Endothelial cell of umbilical vein (primary cell): ENCODE measurements at regions not wholly inside any gene's neighbourhood (a gene's known extent, or its start where the extent isn't known, plus 50 kb on each side); places are given as distances from the start of the nearest gene placed in this dataset.
"Not testable (repeated sequence)": the region's sequence is repeated elsewhere in the genome, so short reads cannot be mapped to it uniquely, and the experiment has no call there.

ENCODE experiments used
- BruUV-seq: library from RNA; stranded (reverse); fragments of 400-500 nt; replicated peaks from 2 replicates; lab custom pipeline; 2021; lab: Mats Ljungman, UMichigan
- CTCF ChIA-PET: fragments of 300-600, 350-600 bp; sonication (Branson Sonifier 250); formaldehyde crosslinking; loops from one replicate; lab custom pipeline; 2021; ENCODE audit warnings: antibody characterized with exemption, inconsistent platforms; lab: Charles Lee
- POLR2A ChIA-PET: fragments of 300-600, 350-600 bp; sonication (Branson Sonifier 250); formaldehyde crosslinking; loops from one replicate; lab custom pipeline; 2021; ENCODE audit warnings: antibody characterized with exemption, inconsistent platforms; lab: Charles Lee
- DNase-seq: peaks from one replicate; pipeline ENCODE4 v3.0.0-alpha.2; 2011; ENCODE audit warnings: low read depth, low spot score
- FAIRE-seq: peaks from 2 replicates; lab custom pipeline; 2011; peaks lifted over from hg19 to GRCh38; lab: Jason Lieb, UNC
- H2AFZ ChIP-seq: 2 replicates; pipeline ENCODE4 v1.6.0; 2012; ENCODE audit warnings: low read depth, low read length, control low read depth, inconsistent platforms
- H3K27ac ChIP-seq: 2 replicates; pipeline ENCODE4 v1.5.1; 2011; ENCODE audit warnings: low read depth, mild to moderate bottlenecking, control low read depth, low read length, moderate library complexity; ENCODE audit not compliant: insufficient read depth
- H3K27me3 ChIP-seq, 2 experiments: 2 replicates each; pipeline versions ENCODE4 v1.6.0 to v1.6.1; 2011; ENCODE audit warnings: low read length in 2 of 2, mixed read lengths in 1 of 2; ENCODE audit not compliant: control insufficient read depth in 2 of 2, insufficient read depth in 2 of 2
- H3K36me3 ChIP-seq, 2 experiments: 2 replicates in 1 of 2; 3 replicates in 1 of 2; pipeline ENCODE4 v1.5.1; 2011; ENCODE audit warnings: low read length in 2 of 2, mild to moderate bottlenecking in 1 of 2, moderate library complexity in 1 of 2; ENCODE audit not compliant: control insufficient read depth in 2 of 2, insufficient read depth in 2 of 2; ENCODE audit errors: extremely low read depth in 1 of 2
- H3K4me1 ChIP-seq: 3 replicates; pipeline ENCODE4 v1.5.1; 2011; ENCODE audit warnings: mild to moderate bottlenecking, low read length; ENCODE audit not compliant: control insufficient read depth, insufficient read depth; ENCODE audit errors: extremely low read depth
- H3K4me2 ChIP-seq: 2 replicates; pipeline ENCODE4 v1.6.1; 2011; ENCODE audit warnings: low read length, control low read depth, mixed read lengths; ENCODE audit not compliant: insufficient read depth
- H3K4me3 ChIP-seq, 3 experiments: fragments of 200-600 bp in 1 of 3; sonication (generic), shearing (Covaris generic) in 1 of 3; replicated peaks in 1 of 3; 2 replicates each; pipeline ENCODE4 v1.5.1; 2011 to 2016; ENCODE audit warnings: control low read depth in 3 of 3, low read length in 3 of 3, mild to moderate bottlenecking in 2 of 3, inconsistent platforms in 1 of 3, low read depth in 1 of 3, moderate library complexity in 1 of 3; ENCODE audit not compliant: insufficient read depth in 1 of 3
- H3K79me2 ChIP-seq: 2 replicates; pipeline ENCODE4 v1.6.0; 2012; ENCODE audit warnings: low read length, inconsistent platforms; ENCODE audit not compliant: control insufficient read depth, insufficient read depth
- H3K9ac ChIP-seq: replicated peaks from 2 replicates; pipeline ENCODE3; 2011; ENCODE audit warnings: low read length, control low read depth; ENCODE audit not compliant: insufficient read depth; ENCODE audit errors: extremely low read depth
- H3K9me1 ChIP-seq: replicated peaks from 3 replicates; pipeline ENCODE4 v1.6.0; 2011; ENCODE audit warnings: mild to moderate bottlenecking, low read length; ENCODE audit not compliant: control insufficient read depth, insufficient read depth; ENCODE audit errors: extremely low read depth
- H3K9me3 ChIP-seq: replicated peaks from 2 replicates; pipeline ENCODE4 v1.5.1; 2012; ENCODE audit warnings: low read length, inconsistent platforms; ENCODE audit not compliant: control insufficient read depth, insufficient read depth
- H4K20me1 ChIP-seq: replicated peaks from 2 replicates; pipeline ENCODE3; 2011; ENCODE audit warnings: mild to moderate bottlenecking, low read length; ENCODE audit not compliant: control insufficient read depth, insufficient read depth; ENCODE audit errors: extremely low read depth
- EZH2 ChIP-seq: IDR thresholded peaks from 2 replicates; pipeline ENCODE4 v1.6.1; 2012; ENCODE audit warnings: borderline replicate concordance, low read depth, mild to moderate bottlenecking, moderate library complexity, low read length, inconsistent platforms; ENCODE audit not compliant: severe bottlenecking
- MYC ChIP-seq: IDR thresholded peaks from one replicate; pipeline ENCODE4 v1.6.1; 2011; ENCODE audit warnings: mild to moderate bottlenecking, low read depth, low read length
- POLR2A ChIP-seq: IDR thresholded peaks from 2 replicates; pipeline ENCODE4 v1.6.1; 2012; ENCODE audit warnings: low read depth, mild to moderate bottlenecking, control low read depth, low read length
- dilution Hi-C: fragments of 300-500 bp; cut with MboI; formaldehyde crosslinking; loops from one replicate; pipeline ENCODE4 v1.15.0; 2019; ENCODE audit warnings: low sequenced_read_pairs; ENCODE audit not compliant: extremely low pct_ligation_motif_present
- intact Hi-C: fragments of 100-400 bp; cut with micrococcal nuclease; formaldehyde crosslinking; loops from one replicate; pipeline ENCODE4 v1.10.0; 2022

GRCh38 chr1:57532299-57532698, 108.4 kb upstream of the DAB1 start:
- no peaks in the 10 kb centered on the region for H3K9me1 ChIP-seq
- H2AFZ ChIP-seq, result no peak overlapping the region
- FAIRE-seq (no peak), DNase-seq (no peak)
- H3K36me3 ChIP-seq, result no peaks in the 10 kb centered on the region
- no peak overlapping the region for H3K27ac ChIP-seq
- H4K20me1 ChIP-seq, result no peaks in the 10 kb centered on the region
- TF ChIP-seq MYC, result no peak
- no peak for TF ChIP-seq POLR2A
- no peak for TF ChIP-seq EZH2
- POLR2A ChIA-PET, result no interaction called here
- no peak overlapping the region for H3K9ac ChIP-seq
- no peak overlapping the region for H3K4me2 ChIP-seq
- no peaks in the 10 kb centered on the region for H3K9me3 ChIP-seq
- no peak overlapping the region for H3K4me3 ChIP-seq
- H3K27me3 ChIP-seq, result no peaks in the 10 kb centered on the region
- intact Hi-C loops, result no loop called here
- CTCF ChIA-PET, result no interaction called here
- no peaks in the 10 kb centered on the region for H3K79me2 ChIP-seq
- dilution Hi-C loops, result no loop called here
- H3K4me1 ChIP-seq, result no peaks in the 10 kb centered on the region
- BruUV-seq, result no TSS peak

- dilution Hi-C loops, DNase-seq, H3K27me3 ChIP-seq, H3K4me2 ChIP-seq, H3K27ac ChIP-seq, H3K79me2 ChIP-seq, H4K20me1 ChIP-seq, H3K9me3 ChIP-seq, H3K9ac ChIP-seq, H3K4me1 ChIP-seq, intact Hi-C loops, H3K9me1 ChIP-seq, POLR2A ChIA-PET, H2AFZ ChIP-seq, BruUV-seq, CTCF ChIA-PET, H3K36me3 ChIP-seq, FAIRE-seq, H3K4me3 ChIP-seq: not testable (repeated sequence)
Observed at GRCh38 chr1:57530911-57531260, 107.0 kb upstream of the DAB1 start.
